ENCODE measurements at regions not wholly inside any gene's neighbourhood (a gene's known extent, or its start where the extent isn't known, plus 50 kb on each side); places are given as distances from the start of the nearest gene placed in this dataset.

DNA sequence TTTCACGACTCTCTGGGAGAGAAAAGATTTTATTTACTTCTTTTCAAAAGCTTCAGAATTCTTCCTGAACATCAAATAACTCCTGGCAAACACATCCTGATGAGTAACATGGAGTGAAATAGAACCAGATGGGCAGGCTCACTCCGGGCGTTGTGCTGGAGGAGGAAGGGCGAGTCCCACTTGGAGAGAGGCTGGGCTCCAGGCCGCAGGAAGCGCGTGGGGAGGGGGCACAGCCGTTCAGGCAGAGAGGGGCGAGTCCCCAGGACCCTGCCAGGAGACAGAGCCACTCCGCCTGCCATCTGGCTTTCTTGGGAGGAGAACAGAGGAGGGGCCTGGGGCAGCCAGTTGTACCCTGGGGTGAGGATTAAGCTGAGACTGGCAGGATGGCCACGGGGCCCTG lies 265.9 kb upstream of the ZMIZ1 start:
- H3K4me3 ChIP-seq (ENCODE audit: low read depth, low read length) = no peak overlapping the region
- TF ChIP-seq, protein P1, sequence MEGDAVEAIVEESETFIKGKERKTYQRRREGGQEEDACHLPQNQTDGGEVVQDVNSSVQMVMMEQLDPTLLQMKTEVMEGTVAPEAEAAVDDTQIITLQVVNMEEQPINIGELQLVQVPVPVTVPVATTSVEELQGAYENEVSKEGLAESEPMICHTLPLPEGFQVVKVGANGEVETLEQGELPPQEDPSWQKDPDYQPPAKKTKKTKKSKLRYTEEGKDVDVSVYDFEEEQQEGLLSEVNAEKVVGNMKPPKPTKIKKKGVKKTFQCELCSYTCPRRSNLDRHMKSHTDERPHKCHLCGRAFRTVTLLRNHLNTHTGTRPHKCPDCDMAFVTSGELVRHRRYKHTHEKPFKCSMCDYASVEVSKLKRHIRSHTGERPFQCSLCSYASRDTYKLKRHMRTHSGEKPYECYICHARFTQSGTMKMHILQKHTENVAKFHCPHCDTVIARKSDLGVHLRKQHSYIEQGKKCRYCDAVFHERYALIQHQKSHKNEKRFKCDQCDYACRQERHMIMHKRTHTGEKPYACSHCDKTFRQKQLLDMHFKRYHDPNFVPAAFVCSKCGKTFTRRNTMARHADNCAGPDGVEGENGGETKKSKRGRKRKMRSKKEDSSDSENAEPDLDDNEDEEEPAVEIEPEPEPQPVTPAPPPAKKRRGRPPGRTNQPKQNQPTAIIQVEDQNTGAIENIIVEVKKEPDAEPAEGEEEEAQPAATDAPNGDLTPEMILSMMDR (IDR thresholded peaks at IDR 0.05; ENCODE audit: low read depth, low read length) = no peak

DNA sequence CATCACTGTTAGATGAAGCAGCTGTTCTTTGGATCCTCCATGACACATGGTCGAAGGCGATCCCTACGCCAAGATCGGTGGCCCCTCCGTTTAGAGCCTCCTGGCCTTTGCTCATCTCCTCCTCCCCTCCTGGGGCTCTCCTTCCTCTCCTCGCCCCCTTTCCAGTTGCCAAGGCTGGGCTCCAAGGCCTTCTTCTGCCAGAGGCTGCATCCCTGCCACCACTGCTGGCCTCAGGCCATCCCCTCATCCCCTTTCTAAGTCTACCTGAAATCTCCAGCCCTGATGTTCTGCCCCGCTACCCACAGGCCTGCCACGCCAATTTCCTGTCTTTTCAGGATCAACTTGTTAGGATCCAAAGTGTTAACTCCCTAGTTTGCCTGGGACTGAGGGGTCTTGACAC lies 265.1 kb upstream of the ZMIZ1 start:
- TF ChIP-seq, protein P1 (IDR thresholded peaks at IDR 0.05; ENCODE audit: low read depth, low read length) = no peak
- no peak overlapping the region for H3K4me3 ChIP-seq (ENCODE audit: low read depth, low read length)

DNA sequence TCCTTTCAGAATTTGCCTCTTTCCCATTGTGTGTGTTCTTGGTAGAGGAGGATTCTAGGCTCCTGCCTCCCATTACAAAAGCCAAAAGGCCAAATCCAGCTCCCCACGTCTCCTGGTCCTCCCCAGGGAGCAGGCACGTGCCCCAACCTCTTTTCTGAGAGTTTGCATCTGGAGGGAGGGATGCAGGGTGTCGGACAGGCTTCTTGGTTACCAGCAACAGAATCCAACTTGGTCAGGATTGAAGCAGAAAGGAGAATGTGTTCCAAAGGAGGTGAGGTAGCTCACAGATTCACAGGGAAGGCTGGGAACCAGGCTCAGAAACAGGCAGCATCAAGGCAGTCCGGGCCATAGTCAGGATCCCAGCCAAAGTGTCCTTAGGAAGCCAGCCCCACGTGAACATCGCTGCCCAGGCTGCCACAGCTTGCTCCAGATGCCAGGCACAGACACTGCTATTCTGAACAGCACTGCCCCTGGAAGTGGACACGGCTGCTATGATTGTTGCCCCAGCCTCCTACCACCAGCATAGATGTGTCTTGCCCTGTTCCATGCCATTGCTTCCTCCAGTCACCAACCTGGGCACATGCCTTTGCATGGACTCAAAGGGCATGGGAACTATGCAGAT lies 264.2 kb upstream of the ZMIZ1 start:
- TF ChIP-seq, protein P1 (IDR thresholded peaks at IDR 0.05; ENCODE audit: low read depth, low read length) = no peak
- no peak overlapping the region for H3K4me3 ChIP-seq (ENCODE audit: low read depth, low read length)

DNA sequence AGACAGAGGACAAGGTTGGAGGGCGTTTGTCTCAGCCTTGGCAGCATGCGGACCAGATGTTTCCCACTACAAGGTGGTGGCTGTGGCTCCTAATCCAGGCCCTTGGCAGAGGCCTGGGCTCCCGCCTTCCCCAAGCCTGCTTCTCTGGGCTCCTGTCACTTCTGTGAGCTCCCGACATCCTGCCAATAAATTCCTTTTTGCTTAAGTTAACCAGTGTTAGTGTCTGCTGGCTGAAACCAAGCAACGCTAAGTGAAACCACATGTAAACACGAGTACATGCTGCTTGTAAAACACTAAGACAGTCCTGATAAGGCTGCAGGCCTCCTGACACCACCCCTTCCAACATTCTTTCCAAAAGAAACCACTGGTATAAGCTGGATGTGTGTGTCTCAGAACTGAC lies 263.6 kb upstream of the ZMIZ1 start:
- no peak overlapping the region for H3K4me3 ChIP-seq (ENCODE audit: low read depth, low read length)
- TF ChIP-seq, protein P1 (IDR thresholded peaks at IDR 0.05; ENCODE audit: low read depth, low read length) = no peak

DNA sequence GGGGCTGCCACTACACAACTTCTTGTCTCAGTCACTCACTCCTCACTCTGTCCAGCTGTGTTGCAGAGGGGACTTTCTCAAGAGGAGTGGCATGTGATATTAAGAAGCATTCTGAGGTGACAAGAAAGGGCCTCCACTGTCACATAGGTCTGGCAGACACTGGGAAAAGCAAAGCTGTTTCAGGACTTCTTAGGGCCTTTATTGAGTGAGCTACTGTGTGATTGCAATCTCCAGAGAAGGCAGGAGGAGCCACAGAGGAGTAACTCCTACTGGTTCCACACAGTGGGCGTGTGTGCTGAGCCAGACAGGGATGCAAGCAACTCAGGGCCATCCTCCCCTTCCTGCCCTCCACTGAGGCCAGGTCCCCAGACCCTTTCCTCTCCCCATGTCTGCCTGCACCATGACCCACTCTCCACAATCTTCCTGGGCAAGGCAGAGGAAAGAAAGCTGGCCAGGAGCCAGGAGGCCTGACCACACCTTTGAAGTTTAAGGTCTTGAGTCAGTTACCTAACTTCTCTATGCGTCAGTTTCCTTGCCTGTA lies 262.0 kb upstream of the ZMIZ1 start:
- TF ChIP-seq, protein P1 (IDR thresholded peaks at IDR 0.05; ENCODE audit: low read depth, low read length) = no peak
- no peak overlapping the region for H3K4me3 ChIP-seq (ENCODE audit: low read depth, low read length)

DNA sequence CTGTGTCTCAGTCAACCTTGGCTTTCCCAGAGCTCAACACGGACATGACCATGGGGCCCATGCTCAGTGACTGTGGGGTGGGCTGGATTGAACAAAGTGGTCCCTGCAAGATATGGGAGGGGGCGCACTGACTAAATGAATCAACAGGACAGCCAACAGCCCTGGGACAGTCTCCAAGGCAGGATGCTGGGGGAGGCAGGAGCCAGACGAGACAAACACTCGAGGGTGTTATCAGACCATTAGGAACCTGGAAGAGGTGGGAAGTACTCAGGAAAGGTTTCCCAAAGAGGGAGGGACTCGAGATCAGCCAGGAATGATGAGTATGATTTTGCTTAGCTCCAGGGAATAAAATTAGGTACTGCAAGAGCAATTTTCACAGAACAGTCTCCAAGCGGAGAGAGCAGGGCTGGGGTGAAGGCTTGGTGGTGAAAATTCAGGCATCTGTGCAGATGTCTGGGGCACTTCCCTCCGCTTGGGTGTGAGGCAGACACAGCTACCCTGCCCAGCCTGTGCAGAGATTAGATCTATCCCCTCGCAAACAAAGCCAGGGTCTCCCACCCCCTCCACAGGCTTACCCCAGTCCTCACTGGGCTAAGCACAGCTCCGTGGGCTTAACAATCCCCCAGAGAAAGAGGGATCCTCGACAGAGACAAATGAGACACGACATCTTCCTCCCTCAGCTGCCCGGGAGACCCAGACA lies 261.1 kb upstream of the ZMIZ1 start:
- no peak overlapping the region for H3K4me3 ChIP-seq (ENCODE audit: low read depth, low read length)
- TF ChIP-seq, protein P1 (IDR thresholded peaks at IDR 0.05; ENCODE audit: low read depth, low read length) = no peak

DNA sequence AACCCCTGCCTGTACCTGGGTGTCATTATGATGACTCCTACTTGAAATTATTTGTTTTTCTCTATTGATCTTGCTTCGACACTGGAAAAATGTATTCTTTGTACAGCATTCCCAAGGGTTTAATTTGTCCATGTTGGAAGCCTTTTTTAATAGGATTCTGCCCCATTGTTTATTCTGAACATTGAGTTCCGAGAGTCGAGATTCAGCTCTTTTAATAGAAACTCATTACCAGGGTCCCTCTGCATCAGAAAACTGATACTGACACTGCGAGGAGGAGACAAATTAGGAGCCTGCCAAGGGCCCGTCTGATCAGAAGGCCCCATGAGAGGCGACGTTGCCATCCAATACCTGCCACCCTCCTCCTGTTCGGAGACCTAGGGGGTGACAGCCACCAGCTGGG lies 260.5 kb upstream of the ZMIZ1 start:
- TF ChIP-seq, protein P1 (IDR thresholded peaks at IDR 0.05; ENCODE audit: low read depth, low read length) = no peak
- H3K4me3 ChIP-seq (ENCODE audit: low read depth, low read length) = no peak overlapping the region
